BJ (cell line): ENCODE measurements at regions not wholly inside any gene's neighbourhood (a gene's known extent, or its start where the extent isn't known, plus 50 kb on each side); places are given as distances from the start of the nearest gene placed in this dataset.
A peak's percentile ranks its signal among the peaks of the same experiment; 100 is the strongest.

Experiments
- CTCF ChIA-PET: fragments of 350-600 bp; formaldehyde crosslinking; extraction: SDS; loops from one replicate; lab custom pipeline; 2021; ENCODE audit warnings: antibody characterized with exemption, inconsistent platforms; lab: Yijun Ruan, JAX
- POLR2A ChIA-PET: fragments of 300-600 bp; sonication (Branson Sonifier 250); formaldehyde crosslinking; extraction: SDS; loops from one replicate; lab custom pipeline; 2021; ENCODE audit warnings: antibody characterized with exemption; lab: Charles Lee
- DNase-seq: peaks from one replicate; pipeline ENCODE4 v3.0.0-alpha.2; 2011; ENCODE audit warnings: low read depth
- H3K27me3 ChIP-seq: 2 replicates; pipeline ENCODE4 v1.6.0; 2011; ENCODE audit warnings: low read length; ENCODE audit not compliant: control insufficient read depth, insufficient read depth
- H3K36me3 ChIP-seq: 2 replicates; pipeline ENCODE4 v1.5.1; 2011; ENCODE audit warnings: low read length; ENCODE audit not compliant: control insufficient read depth, insufficient read depth
- H3K4me3 ChIP-seq: 2 replicates; pipeline ENCODE4 v1.5.1; 2011; ENCODE audit warnings: low read depth, mild to moderate bottlenecking, control low read depth, low read length
- CTCF ChIP-seq: IDR thresholded peaks from 2 replicates; pipeline ENCODE4 v1.5.1; 2011; ENCODE audit warnings: low read depth, mild to moderate bottlenecking, control low read depth, inconsistent platforms, low read length, moderate library complexity; ENCODE audit not compliant: insufficient read depth

- Histone ChIP-seq H3K36me3 (no peaks in the 10 kb centered on the region), H3K4me3 (no peak overlapping the region), H3K27me3 (no peaks in the 10 kb centered on the region)
- TF ChIP-seq CTCF: no peak
- ChIA-PET CTCF (no interaction called here), POLR2A (no interaction called here)
- no peak for DNase-seq
These were observed 144.5 kb upstream of the DLX2 start for GRCh38 chr2:172247203-172247602.

DNA sequence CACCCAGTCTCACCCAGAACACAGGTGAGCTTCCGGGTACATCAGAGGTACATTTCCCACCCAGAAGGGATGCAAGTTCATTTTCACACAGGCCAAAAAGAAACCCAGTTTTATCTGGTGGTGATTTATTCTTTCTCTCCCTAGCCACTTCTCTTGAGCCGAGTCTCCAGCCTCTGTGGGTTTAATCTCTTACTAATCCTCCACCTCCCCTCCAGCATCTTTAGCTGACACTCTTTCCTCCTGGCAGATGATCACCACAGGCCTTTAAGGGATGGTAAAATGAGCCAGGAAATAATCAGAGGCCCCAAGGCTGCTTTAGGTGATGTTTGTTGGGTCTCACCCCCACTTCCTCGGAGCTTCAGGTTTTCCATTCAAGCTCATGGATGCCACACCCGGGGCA, 145.7 kb upstream of the DLX2 start:
- ChIA-PET POLR2A (no interaction called here), CTCF (interaction anchor here (1.0 to 2.3 kb wide), 4 partner anchors 15 to 213 kb away, joined by 3 to 6 read pairs (median 4); no protein-coding TSS in a partner anchor)
- no peak for TF ChIP-seq CTCF

DNA sequence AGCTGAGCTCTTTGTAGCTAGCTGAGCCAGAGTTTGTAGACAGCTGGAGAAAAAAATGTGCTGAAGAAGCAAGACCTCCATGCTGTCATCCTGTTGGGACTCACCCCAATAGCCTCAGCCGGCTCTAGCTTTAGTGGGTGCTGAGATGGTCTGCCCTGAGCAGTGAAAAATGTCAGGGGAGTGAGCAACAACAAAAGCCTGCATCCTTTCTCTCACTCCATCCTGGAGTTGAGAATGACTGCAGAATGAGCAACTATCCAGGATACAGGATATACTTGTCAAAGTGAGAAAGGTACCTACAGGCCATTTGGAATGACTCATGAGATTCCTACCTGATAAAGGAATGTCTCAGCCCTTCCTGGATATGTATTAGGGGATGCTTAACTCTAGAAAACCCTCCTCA, 146.1 kb upstream of the DLX2 start:
- Histone ChIP-seq H3K27me3 (no peaks in the 10 kb centered on the region), H3K4me3 (no peak overlapping the region), H3K36me3 (no peaks in the 10 kb centered on the region)
- no peak for TF ChIP-seq CTCF
- ChIA-PET POLR2A (no interaction called here), CTCF (interaction anchor here (1.0 to 2.3 kb wide), 5 partner anchors 8 to 650 kb away, joined by 3 to 6 read pairs (median 6); no protein-coding TSS in a partner anchor)
- DNase-seq: no peak

More for the DNA sequence above, 145.7 kb upstream of the DLX2 start:
- DNase-seq: no peak
- Histone ChIP-seq H3K36me3 (no peaks in the 10 kb centered on the region), H3K4me3 (no peak overlapping the region), H3K27me3 (no peaks in the 10 kb centered on the region)

- CTCF ChIA-PET: interaction anchor here (1.1 to 2.3 kb wide), 4 partner anchors 9 to 650 kb away, joined by 3 to 6 read pairs (median 6); no protein-coding TSS in a partner anchor
- Histone ChIP-seq H3K36me3 (no peaks in the 10 kb centered on the region), H3K27me3 (no peaks in the 10 kb centered on the region), H3K4me3 (no peak overlapping the region)
- POLR2A ChIA-PET: interaction anchor here (0.7 kb wide), 1 partner anchor 670 kb away, joined by 5 read pairs; no protein-coding TSS in a partner anchor
- no peak for DNase-seq
- no peak for TF ChIP-seq CTCF
These were observed 146.6 kb upstream of the DLX2 start for GRCh38 chr2:172249334-172249733.

DNA sequence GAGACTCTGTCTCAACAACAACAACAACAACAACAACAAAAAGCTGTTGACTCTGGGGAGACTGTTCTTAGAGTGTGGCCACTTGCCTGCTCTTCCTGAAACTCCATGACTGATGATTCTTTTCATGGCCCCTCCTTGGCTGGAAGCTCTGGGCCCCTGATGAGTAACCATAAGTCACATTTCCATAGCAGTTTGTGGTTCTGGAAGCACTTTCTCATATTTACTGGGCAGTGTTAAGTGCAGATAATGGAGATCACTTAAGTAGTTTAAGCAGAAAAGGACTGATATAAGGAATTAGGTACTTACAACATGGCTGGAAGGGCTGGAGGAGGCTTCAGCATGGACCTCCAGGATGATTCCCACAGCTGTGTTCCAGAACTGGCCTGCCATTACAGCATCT, 147.3 kb upstream of the DLX2 start:
- no peak for TF ChIP-seq CTCF
- Histone ChIP-seq H3K27me3 (no peaks in the 10 kb centered on the region), H3K36me3 (no peaks in the 10 kb centered on the region), H3K4me3 (no peak overlapping the region)
- DNase-seq: peak; percentile 42
- ChIA-PET POLR2A (interaction anchor here (0.7 kb wide), 1 partner anchor 671 kb away, joined by 5 read pairs; no protein-coding TSS in a partner anchor), CTCF (interaction anchor here (1.1 to 2.3 kb wide), 4 partner anchors 10 to 651 kb away, joined by 3 to 6 read pairs (median 6); no protein-coding TSS in a partner anchor)
